ENCODE measurements at regions not wholly inside any gene's neighbourhood (a gene's known extent, or its start where the extent isn't known, plus 50 kb on each side); places are given as distances from the start of the nearest gene placed in this dataset.

GRCh38 chr18:8980918-8981317, 121.6 kb upstream of the NDUFV2 start:
- TF ChIP-seq POLR2A (IDR thresholded peaks at IDR 0.05) (no peak), CTCF (IDR thresholded peaks at IDR 0.05) (no peak), EP300 (IDR thresholded peaks at IDR 0.05) (no peak), POLR2AphosphoS5 (IDR thresholded peaks at IDR 0.05) (no peak)

Measured in suprapubic skin (tissue), 4 donors.